K562 (cell line): ENCODE measurements at regions not wholly inside any gene's neighbourhood (a gene's known extent, or its start where the extent isn't known, plus 50 kb on each side); places are given as distances from the start of the nearest gene placed in this dataset.

Source experiments
- ATF4 ChIP-seq: fragments of 450-650 bp; formaldehyde crosslinking; IDR thresholded peaks from 2 replicates; pipeline ENCODE4 v1.4.0; 2022; ENCODE audit warnings: mild to moderate bottlenecking, moderate library complexity
- CHD4 ChIP-seq: fragments of 200-600 bp; sonication (generic); IDR thresholded peaks from 3 replicates; pipeline ENCODE4 v1.6.1; 2012; ENCODE audit warnings: low read depth, mild to moderate bottlenecking, mixed read lengths, low read length, inconsistent platforms; ENCODE audit not compliant: insufficient read depth, insufficient replicate concordance, poor library complexity, severe bottlenecking
- ELF4 ChIP-seq: fragments of 450-650 bp; formaldehyde crosslinking; IDR thresholded peaks from 2 replicates; pipeline ENCODE4 v1.4.0; 2022; ENCODE audit warnings: missing genetic modification characterization
- FOXK2 ChIP-seq, 2 experiments: fragments of 450-650 bp; IDR thresholded peaks in 1 of 2; conservative IDR thresholded peaks in 1 of 2; 2 replicates each; pipeline ENCODE4 v1.6.1; 2016; ENCODE audit warnings: low read depth in 2 of 2, mild to moderate bottlenecking in 1 of 2
- GATA2 ChIP-seq: sonication (generic); formaldehyde crosslinking; IDR thresholded peaks from 2 replicates; pipeline ENCODE4 v1.4.0; 2020; ENCODE audit warnings: mild to moderate bottlenecking, missing genetic modification reagents
- JUND ChIP-seq, 2 experiments: IDR thresholded peaks; 2 replicates in 1 of 2; 3 replicates in 1 of 2; pipeline ENCODE4 v1.6.1; 2011; ENCODE audit warnings: borderline replicate concordance in 2 of 2, low read depth in 2 of 2, low read length in 2 of 2, improper control_type of control experiment in 1 of 2, missing biosample characterization in 1 of 2, missing genetic modification characterization in 1 of 2, missing genetic modification reagents in 1 of 2
- POLR2A ChIP-seq: fragments of 450-650 bp; conservative IDR thresholded peaks from 2 replicates; pipeline ENCODE4 v1.6.1; 2016
- POLR2AphosphoS5 ChIP-seq: IDR thresholded peaks from 2 replicates; pipeline ENCODE4 v1.6.1; 2011; ENCODE audit warnings: mild to moderate bottlenecking, low read depth, low read length, moderate library complexity; ENCODE audit not compliant: control insufficient read depth, insufficient read depth

DNA sequence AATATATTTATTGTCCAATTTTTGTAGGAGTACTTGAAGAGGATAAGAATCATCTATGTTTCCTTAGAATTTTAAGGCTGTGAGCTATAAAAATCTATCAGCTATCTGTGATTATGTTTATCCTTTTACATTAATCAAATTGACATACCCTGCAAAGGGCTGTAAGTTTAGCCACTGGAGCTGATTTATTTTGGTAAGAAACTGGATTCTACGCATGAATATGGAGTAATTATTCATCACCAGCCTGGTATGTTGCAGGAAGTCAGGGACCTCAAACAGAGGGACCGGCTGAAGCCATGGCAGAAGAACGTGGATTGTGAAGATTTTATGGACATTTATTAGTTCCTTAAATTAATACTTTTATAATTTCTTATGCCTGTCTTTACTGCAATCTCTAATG, 696.9 kb downstream of the DNAJB9 start:
- TF ChIP-seq GATA2: no peak
- TF ChIP-seq POLR2A: no peak
- TF ChIP-seq JUND (IDR thresholded peaks at IDR 0.05; ENCODE audit: borderline replicate concordance, low read depth, low read length): no peak
- TF ChIP-seq JUND (tag; IDR thresholded peaks at IDR 0.05; ENCODE audit: borderline replicate concordance, low read depth, low read length): no peak
- no peak for TF ChIP-seq ELF4
- TF ChIP-seq FOXK2 (conservative IDR thresholded peaks at IDR 0.05 in 1 of 2, IDR thresholded peaks at IDR 0.05 in 1 of 2; ENCODE audit: low read depth in 2 of 2): no peak
- no peak for TF ChIP-seq CHD4
- TF ChIP-seq ATF4 (CRISPR knock-in tag): no peak
- no peak for TF ChIP-seq POLR2AphosphoS5
